Lower lobe of right lung (tissue), 2 donors: ENCODE measurements at regions not wholly inside any gene's neighbourhood (a gene's known extent, or its start where the extent isn't known, plus 50 kb on each side); places are given as distances from the start of the nearest gene placed in this dataset.
"Not testable (repeated sequence)": the region's sequence is repeated elsewhere in the genome, so short reads cannot be mapped to it uniquely, and the experiment has no call there.

Source experiments
- ATAC-seq, 2 donors: fragments of 200-7000 bp; cut with Tn5 transposase; one replicate each; pipeline ENCODE4 v1.9.1; 2020 to 2022; ENCODE audit warnings: mild to moderate bottlenecking in 2 of 2, moderate library complexity in 2 of 2
- DNase-seq: peaks from one replicate; pipeline ENCODE4 v3.0.0-alpha.2; 2020
- H3K27ac ChIP-seq: fragments of 200-600 bp; one replicate; pipeline ENCODE4 v1.8.0; 2022
- H3K27me3 ChIP-seq: fragments of 200-600 bp; one replicate; pipeline ENCODE4 v1.8.0; 2022; ENCODE audit warnings: low read depth
- H3K36me3 ChIP-seq: fragments of 200-600 bp; one replicate; pipeline ENCODE4 v1.8.0; 2022; ENCODE audit warnings: mild to moderate bottlenecking
- H3K4me1 ChIP-seq: fragments of 200-600 bp; one replicate; pipeline ENCODE4 v1.8.0; 2022
- H3K4me3 ChIP-seq: fragments of 200-600 bp; one replicate; pipeline ENCODE4 v1.8.0; 2022; ENCODE audit warnings: mild to moderate bottlenecking
- H3K9me3 ChIP-seq: fragments of 200-600 bp; one replicate; pipeline ENCODE4 v1.8.0; 2022
- CTCF ChIP-seq: fragments of 200-600 bp; IDR thresholded peaks from one replicate; pipeline ENCODE4 v1.8.0; 2022; ENCODE audit warnings: antibody characterized with exemption, mild to moderate bottlenecking
- intact Hi-C: fragments of 100-400 bp; cut with DNase I; formaldehyde crosslinking; loops from one replicate; pipeline ENCODE4 v1.11.0; 2022
- donor health status: DM: no; HTN: yes; CAD: no; lungs with severe emphysema.

- H3K4me1 ChIP-seq, H3K4me3 ChIP-seq, H3K27me3 ChIP-seq, H3K36me3 ChIP-seq, DNase-seq, intact Hi-C loops, H3K27ac ChIP-seq, H3K9me3 ChIP-seq, ATAC-seq: not testable (repeated sequence)
These were observed 195.6 kb upstream of the ZNF469 start for GRCh38 chr16:88186889-88187870.

GRCh38 chr16:88188171-88188895, 194.4 kb upstream of the ZNF469 start:
- ATAC-seq, H3K36me3 ChIP-seq, H3K4me1 ChIP-seq, H3K4me3 ChIP-seq, DNase-seq, intact Hi-C loops, H3K27me3 ChIP-seq, H3K9me3 ChIP-seq, H3K27ac ChIP-seq: not testable (repeated sequence)

- H3K36me3 ChIP-seq, H3K4me3 ChIP-seq, H3K9me3 ChIP-seq, H3K27ac ChIP-seq, ATAC-seq, H3K27me3 ChIP-seq, intact Hi-C loops, H3K4me1 ChIP-seq, DNase-seq: not testable (repeated sequence)
These were observed 192.1 kb upstream of the ZNF469 start for GRCh38 chr16:88190592-88191095.

GRCh38 chr16:88191168-88191567, 191.6 kb upstream of the ZNF469 start:
- H3K27ac ChIP-seq, H3K4me1 ChIP-seq, H3K27me3 ChIP-seq, intact Hi-C loops, DNase-seq, H3K36me3 ChIP-seq, H3K9me3 ChIP-seq, ATAC-seq, H3K4me3 ChIP-seq: not testable (repeated sequence)

- no peak for ATAC-seq
These were observed 190.2 kb upstream of the ZNF469 start for GRCh38 chr16:88192601-88193000.

GRCh38 chr16:88193706-88194396, 188.9 kb upstream of the ZNF469 start:
- intact Hi-C loops, H3K36me3 ChIP-seq, H3K9me3 ChIP-seq, H3K4me1 ChIP-seq, H3K27me3 ChIP-seq, H3K27ac ChIP-seq, H3K4me3 ChIP-seq: not testable (repeated sequence)
- ATAC-seq: peak; percentile 88 to 92
- TF ChIP-seq CTCF: peak; percentile 65
- DNase-seq: peak; percentile 66

More at GRCh38 chr16:88192601-88193000, 190.2 kb upstream of the ZNF469 start:
- TF ChIP-seq CTCF: no peak
- no peaks in the 10 kb centered on the region for H3K36me3 ChIP-seq
- no peak overlapping the region for H3K4me3 ChIP-seq
- peaks cover 2% of the 10 kb centered on the region for H3K27me3 ChIP-seq
- no peak for DNase-seq
- intact Hi-C loops: no loop called here
- no peaks in the 10 kb centered on the region for H3K9me3 ChIP-seq
- H3K27ac ChIP-seq: no peak overlapping the region
- no peaks in the 10 kb centered on the region for H3K4me1 ChIP-seq
